GM21423 (cell line): ENCODE measurements at regions not wholly inside any gene's neighbourhood (a gene's known extent, or its start where the extent isn't known, plus 50 kb on each side); places are given as distances from the start of the nearest gene placed in this dataset.
"Not testable (repeated sequence)": the region's sequence is repeated elsewhere in the genome, so short reads cannot be mapped to it uniquely, and the experiment has no call there.

Experiments
- ATAC-seq: cut with Tn5 transposase; IDR thresholded peaks from one replicate; pipeline ENCODE4 v1.9.1; 2021; ENCODE audit warnings: mild to moderate bottlenecking, moderate library complexity; ENCODE audit not compliant: unreplicated experiment

GRCh38 chr2:47728551-47728950 is 54.4 kb upstream of the MSH6 start:
- no peak for ATAC-seq

GRCh38 chr2:47727956-47728355 is 55.0 kb upstream of the MSH6 start:
- no peak for ATAC-seq

GRCh38 chr2:47726978-47727377 is 56.0 kb upstream of the MSH6 start:
- ATAC-seq = not testable (repeated sequence)

- ATAC-seq = no peak
These were observed 57.1 kb upstream of the MSH6 start for GRCh38 chr2:47725808-47726207.

- ATAC-seq = peak; percentile 89
These were observed 58.5 kb upstream of the MSH6 start for GRCh38 chr2:47724221-47724981.

- no peak for ATAC-seq
These were observed 61.6 kb upstream of the MSH6 start for GRCh38 chr2:47721296-47721695.

- ATAC-seq = no peak
These were observed 62.4 kb upstream of the MSH6 start for GRCh38 chr2:47720559-47720958.

- ATAC-seq = no peak
These were observed 62.9 kb upstream of the MSH6 start for GRCh38 chr2:47720036-47720435.

GRCh38 chr2:47719099-47719498 is 63.8 kb upstream of the MSH6 start:
- ATAC-seq = peak; percentile 52

- not testable (repeated sequence) for ATAC-seq
These were observed 66.6 kb upstream of the MSH6 start for GRCh38 chr2:47716307-47716706.

GRCh38 chr2:47715552-47715951 is 67.4 kb upstream of the MSH6 start:
- ATAC-seq = no peak

- ATAC-seq = peak; percentile 69
These were observed 74.0 kb upstream of the MSH6 start for GRCh38 chr2:47708801-47709499.

- no peak for ATAC-seq
These were observed 78.7 kb upstream of the MSH6 start for GRCh38 chr2:47704287-47704686.

GRCh38 chr2:47699533-47700215 is 83.3 kb upstream of the MSH6 start:
- ATAC-seq = no peak

- ATAC-seq = not testable (repeated sequence)
These were observed 84.4 kb upstream of the MSH6 start for GRCh38 chr2:47698436-47698972.

GRCh38 chr2:47697681-47698435 is 85.1 kb upstream of the MSH6 start:
- ATAC-seq = not testable (repeated sequence)

- peak; percentile 76 for ATAC-seq
These were observed 85.8 kb upstream of the MSH6 start for GRCh38 chr2:47697000-47697601.

- no peak for ATAC-seq
These were observed 86.5 kb upstream of the MSH6 start for GRCh38 chr2:47696478-47696831.

GRCh38 chr2:47695800-47696477 is 87.0 kb upstream of the MSH6 start:
- no peak for ATAC-seq

- not testable (repeated sequence) for ATAC-seq
These were observed 88.5 kb upstream of the MSH6 start for GRCh38 chr2:47694451-47694850.
